ENCODE measurements at regions not wholly inside any gene's neighbourhood (a gene's known extent, or its start where the extent isn't known, plus 50 kb on each side); places are given as distances from the start of the nearest gene placed in this dataset.

DNA sequence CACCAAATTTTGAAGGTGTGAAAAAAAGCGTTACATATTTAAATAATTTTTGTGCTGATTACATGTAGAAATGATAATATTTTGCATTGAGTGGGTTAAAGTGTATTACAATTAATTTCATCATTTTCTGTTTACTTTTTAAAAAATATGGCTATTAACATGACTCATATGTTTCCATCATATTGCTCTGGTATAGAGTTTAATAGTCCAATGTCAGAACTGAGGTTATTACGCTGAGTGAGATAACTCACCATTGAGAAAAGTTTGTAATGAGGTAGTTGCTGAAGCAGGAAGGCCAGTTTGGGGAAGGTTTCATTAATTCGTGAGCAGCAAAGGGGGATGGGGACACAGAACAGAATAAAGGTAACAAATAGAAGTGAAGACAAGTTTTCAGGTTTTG, 865.7 kb upstream of the MGAT4C start:
- no peak overlapping the region for H3K27ac ChIP-seq
- no peak for TF ChIP-seq EP300 (IDR thresholded peaks at IDR 0.05; ENCODE audit: low read depth)
- no peak for TF ChIP-seq POLR2AphosphoS5 (IDR thresholded peaks at IDR 0.05)
- TF ChIP-seq, protein P1, sequence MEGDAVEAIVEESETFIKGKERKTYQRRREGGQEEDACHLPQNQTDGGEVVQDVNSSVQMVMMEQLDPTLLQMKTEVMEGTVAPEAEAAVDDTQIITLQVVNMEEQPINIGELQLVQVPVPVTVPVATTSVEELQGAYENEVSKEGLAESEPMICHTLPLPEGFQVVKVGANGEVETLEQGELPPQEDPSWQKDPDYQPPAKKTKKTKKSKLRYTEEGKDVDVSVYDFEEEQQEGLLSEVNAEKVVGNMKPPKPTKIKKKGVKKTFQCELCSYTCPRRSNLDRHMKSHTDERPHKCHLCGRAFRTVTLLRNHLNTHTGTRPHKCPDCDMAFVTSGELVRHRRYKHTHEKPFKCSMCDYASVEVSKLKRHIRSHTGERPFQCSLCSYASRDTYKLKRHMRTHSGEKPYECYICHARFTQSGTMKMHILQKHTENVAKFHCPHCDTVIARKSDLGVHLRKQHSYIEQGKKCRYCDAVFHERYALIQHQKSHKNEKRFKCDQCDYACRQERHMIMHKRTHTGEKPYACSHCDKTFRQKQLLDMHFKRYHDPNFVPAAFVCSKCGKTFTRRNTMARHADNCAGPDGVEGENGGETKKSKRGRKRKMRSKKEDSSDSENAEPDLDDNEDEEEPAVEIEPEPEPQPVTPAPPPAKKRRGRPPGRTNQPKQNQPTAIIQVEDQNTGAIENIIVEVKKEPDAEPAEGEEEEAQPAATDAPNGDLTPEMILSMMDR (IDR thresholded peaks at IDR 0.05), result no peak
- TF ChIP-seq POLR2A (IDR thresholded peaks at IDR 0.05), result no peak
- 56 to 62% methylated on average over 3 of the region's 3 CpGs for WGBS, 2 donors (ENCODE audit: low coverage in 1 of 2)
- DNase-seq, result no peak
- intact Hi-C loops (cut with DNase I; ENCODE audit: low total_unique reads), result no loop called here
- no peaks in the 10 kb centered on the region for H3K4me1 ChIP-seq
- no peaks in the 10 kb centered on the region for H3K36me3 ChIP-seq
- H3K9me3 ChIP-seq, result no peaks in the 10 kb centered on the region
- in situ Hi-C loops (cut with MboI; ENCODE audit: low pct_ligation_motif_present in 1 of 4, low pct_unique_long_range_greater_than_20kb in 1 of 4, low sequenced_read_pairs in 3 of 4), result no loop called here
- no peak overlapping the region for H3K4me3 ChIP-seq
- no peaks in the 10 kb centered on the region for H3K27me3 ChIP-seq

DNA sequence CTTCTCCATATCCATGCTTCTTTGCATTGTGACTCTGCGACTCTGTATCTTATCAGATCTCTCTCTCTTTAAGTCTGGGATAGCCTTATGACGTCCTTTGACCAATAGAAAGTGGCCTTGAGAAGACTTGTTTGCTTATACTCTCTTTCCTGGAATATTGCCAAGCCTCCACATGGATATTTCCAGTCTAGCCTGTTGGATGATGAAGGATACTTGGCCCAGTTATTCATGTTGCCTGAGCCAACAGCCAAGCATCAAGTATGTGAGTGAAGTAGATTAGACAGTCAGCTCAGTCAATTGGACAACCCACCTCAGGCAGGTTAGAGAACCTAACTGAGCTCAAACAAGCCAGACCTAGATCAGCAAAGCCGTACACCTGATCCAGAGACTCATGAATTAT, 864.2 kb upstream of the MGAT4C start:
- intact Hi-C loops (cut with DNase I; ENCODE audit: low total_unique reads), result loop anchor here (1.0 kb wide), 1 partner anchor 38 kb away; no protein-coding TSS in a partner anchor
- no peaks in the 10 kb centered on the region for H3K4me1 ChIP-seq
- TF ChIP-seq POLR2AphosphoS5 (IDR thresholded peaks at IDR 0.05), result no peak
- TF ChIP-seq, protein P1 (IDR thresholded peaks at IDR 0.05), result no peak
- TF ChIP-seq POLR2A (IDR thresholded peaks at IDR 0.05), result no peak
- no peak for TF ChIP-seq EP300 (IDR thresholded peaks at IDR 0.05; ENCODE audit: low read depth)
- no peak overlapping the region for H3K27ac ChIP-seq
- 38 to 58% methylated on average over 2 to 3 of the region's 3 CpGs for WGBS, 2 donors (ENCODE audit: low coverage in 1 of 2)
- in situ Hi-C loops (cut with MboI; ENCODE audit: low pct_ligation_motif_present in 1 of 4, low pct_unique_long_range_greater_than_20kb in 1 of 4, low sequenced_read_pairs in 3 of 4), result no loop called here
- H3K9me3 ChIP-seq, result no peaks in the 10 kb centered on the region
- H3K4me3 ChIP-seq, result no peak overlapping the region
- no peaks in the 10 kb centered on the region for H3K36me3 ChIP-seq
- no peak for DNase-seq
- H3K27me3 ChIP-seq, result no peaks in the 10 kb centered on the region

DNA sequence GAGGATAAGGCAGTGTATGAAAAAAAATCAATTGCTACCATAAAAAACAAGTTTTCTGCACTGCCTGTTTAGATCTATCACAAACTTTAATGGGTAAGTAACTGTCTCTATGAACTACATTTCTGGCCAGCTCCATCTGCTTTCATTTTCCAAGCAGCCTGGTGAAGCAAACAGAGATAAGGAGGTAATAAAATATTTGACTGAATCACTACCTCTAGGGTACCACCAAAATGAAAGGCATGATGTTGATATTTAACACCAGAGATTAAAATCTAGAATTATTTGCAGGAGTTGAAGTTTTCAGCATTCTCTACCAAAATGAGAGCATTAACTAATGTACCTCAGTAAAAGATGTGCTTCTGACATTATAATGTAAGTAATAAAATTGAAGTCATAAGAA, 863.5 kb upstream of the MGAT4C start:
- intact Hi-C loops (cut with DNase I; ENCODE audit: low total_unique reads), result loop anchor here (1.0 kb wide), 1 partner anchor 37 kb away; no protein-coding TSS in a partner anchor
- H3K4me3 ChIP-seq, result no peak overlapping the region

DNA sequence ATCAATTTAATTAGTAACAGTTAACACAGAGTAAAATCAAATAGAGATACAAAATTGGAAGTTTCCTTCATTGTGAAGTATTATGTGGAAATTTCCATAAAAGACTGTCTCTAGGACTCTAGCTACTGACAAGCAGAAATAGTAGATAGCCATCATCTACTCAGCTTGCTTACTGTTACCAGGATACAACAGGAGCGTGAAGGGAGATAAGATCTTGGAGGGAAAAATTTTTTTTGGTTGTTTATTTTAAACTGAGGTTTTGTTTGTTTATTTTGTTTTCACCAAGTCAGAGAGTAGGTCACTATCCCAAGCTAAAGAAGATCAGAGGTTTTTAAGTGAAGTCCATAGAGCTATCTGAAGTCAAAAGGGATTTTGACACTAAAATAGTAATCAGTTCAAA, 861.3 kb upstream of the MGAT4C start:
- TF ChIP-seq EP300 (IDR thresholded peaks at IDR 0.05; ENCODE audit: low read depth) (no peak), POLR2AphosphoS5 (IDR thresholded peaks at IDR 0.05) (no peak), POLR2A (IDR thresholded peaks at IDR 0.05) (no peak)
- TF ChIP-seq, protein P1 (IDR thresholded peaks at IDR 0.05), result no peak
- 23 to 47% methylated on average over 1 of the region's 1 CpG for WGBS, 2 donors (ENCODE audit: low coverage in 1 of 2)
- in situ Hi-C loops (cut with MboI; ENCODE audit: low pct_ligation_motif_present in 1 of 4, low pct_unique_long_range_greater_than_20kb in 1 of 4, low sequenced_read_pairs in 3 of 4), result no loop called here

More for the DNA sequence above, 863.5 kb upstream of the MGAT4C start:
- DNase-seq, result no peak
- Histone ChIP-seq H3K36me3 (no peaks in the 10 kb centered on the region), H3K9me3 (no peaks in the 10 kb centered on the region), H3K4me1 (no peaks in the 10 kb centered on the region), H3K27me3 (no peaks in the 10 kb centered on the region), H3K27ac (no peak overlapping the region)
- TF ChIP-seq POLR2AphosphoS5 (IDR thresholded peaks at IDR 0.05), result no peak
- no peak for TF ChIP-seq EP300 (IDR thresholded peaks at IDR 0.05; ENCODE audit: low read depth)
- TF ChIP-seq, protein P1 (IDR thresholded peaks at IDR 0.05), result no peak
- TF ChIP-seq POLR2A (IDR thresholded peaks at IDR 0.05), result no peak
- in situ Hi-C loops (cut with MboI; ENCODE audit: low pct_ligation_motif_present in 1 of 4, low pct_unique_long_range_greater_than_20kb in 1 of 4, low sequenced_read_pairs in 3 of 4), result no loop called here

More for the DNA sequence above, 861.3 kb upstream of the MGAT4C start:
- Histone ChIP-seq H3K36me3 (no peaks in the 10 kb centered on the region), H3K27ac (no peak overlapping the region), H3K9me3 (no peaks in the 10 kb centered on the region), H3K4me3 (no peak overlapping the region), H3K27me3 (no peaks in the 10 kb centered on the region), H3K4me1 (no peaks in the 10 kb centered on the region)
- intact Hi-C loops (cut with DNase I; ENCODE audit: low total_unique reads), result no loop called here
- no peak for DNase-seq

Data from transverse colon (tissue), 4 donors.